ENCODE measurements at regions not wholly inside any gene's neighbourhood (a gene's known extent, or its start where the extent isn't known, plus 50 kb on each side); places are given as distances from the start of the nearest gene placed in this dataset.

DNA sequence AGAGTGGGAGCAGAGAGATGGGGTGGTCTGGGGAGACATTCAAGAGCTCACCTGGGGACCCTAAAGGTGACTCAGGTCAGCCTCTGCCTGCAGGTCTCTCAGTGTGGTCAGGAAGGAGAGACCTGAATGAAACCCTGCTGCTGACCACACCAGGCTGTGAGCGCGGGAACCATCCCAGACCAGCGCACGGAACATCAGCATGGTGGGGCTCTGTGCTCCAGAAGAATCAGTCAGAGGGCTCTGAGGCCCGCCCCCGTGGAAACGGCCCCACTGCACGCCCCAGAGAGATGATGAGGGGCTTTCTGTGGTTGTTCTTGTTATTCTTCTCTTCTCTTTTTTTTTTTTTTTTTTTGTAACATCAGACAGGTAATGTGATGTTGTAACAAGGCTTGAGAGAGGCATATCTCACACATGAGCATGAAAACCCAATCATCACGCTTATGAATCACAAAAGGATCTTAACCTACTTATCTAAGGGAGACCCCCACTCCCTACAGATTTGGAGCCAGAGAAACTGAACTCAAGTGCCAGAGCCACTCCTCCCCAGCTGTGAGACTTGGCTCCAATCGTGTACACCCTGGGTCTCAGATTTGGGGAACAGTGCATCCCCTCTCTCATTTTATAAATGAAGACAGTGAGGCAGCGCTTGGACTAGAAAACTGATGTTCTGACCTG is 302.2 kb downstream of the EIPR1 start:
- TF ChIP-seq, protein P1, sequence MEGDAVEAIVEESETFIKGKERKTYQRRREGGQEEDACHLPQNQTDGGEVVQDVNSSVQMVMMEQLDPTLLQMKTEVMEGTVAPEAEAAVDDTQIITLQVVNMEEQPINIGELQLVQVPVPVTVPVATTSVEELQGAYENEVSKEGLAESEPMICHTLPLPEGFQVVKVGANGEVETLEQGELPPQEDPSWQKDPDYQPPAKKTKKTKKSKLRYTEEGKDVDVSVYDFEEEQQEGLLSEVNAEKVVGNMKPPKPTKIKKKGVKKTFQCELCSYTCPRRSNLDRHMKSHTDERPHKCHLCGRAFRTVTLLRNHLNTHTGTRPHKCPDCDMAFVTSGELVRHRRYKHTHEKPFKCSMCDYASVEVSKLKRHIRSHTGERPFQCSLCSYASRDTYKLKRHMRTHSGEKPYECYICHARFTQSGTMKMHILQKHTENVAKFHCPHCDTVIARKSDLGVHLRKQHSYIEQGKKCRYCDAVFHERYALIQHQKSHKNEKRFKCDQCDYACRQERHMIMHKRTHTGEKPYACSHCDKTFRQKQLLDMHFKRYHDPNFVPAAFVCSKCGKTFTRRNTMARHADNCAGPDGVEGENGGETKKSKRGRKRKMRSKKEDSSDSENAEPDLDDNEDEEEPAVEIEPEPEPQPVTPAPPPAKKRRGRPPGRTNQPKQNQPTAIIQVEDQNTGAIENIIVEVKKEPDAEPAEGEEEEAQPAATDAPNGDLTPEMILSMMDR (IDR thresholded peaks at IDR 0.05), result no peak
- TF ChIP-seq POLR2A (IDR thresholded peaks at IDR 0.05) (no peak), EP300 (IDR thresholded peaks at IDR 0.05; ENCODE audit: low read depth) (no peak)
